Kidney (tissue), 13 donors: ENCODE measurements at regions not wholly inside any gene's neighbourhood (a gene's known extent, or its start where the extent isn't known, plus 50 kb on each side); places are given as distances from the start of the nearest gene placed in this dataset.
"Not testable (repeated sequence)": the region's sequence is repeated elsewhere in the genome, so short reads cannot be mapped to it uniquely, and the experiment has no call there.

Source experiments
- DNase-seq, 5 donors: peaks; one replicate each; pipeline ENCODE4 v3.0.0-alpha.2; 2013 to 2020
- FAIRE-seq: peaks from 2 replicates; lab custom pipeline; 2012; peaks lifted over from hg19 to GRCh38; lab: Jason Lieb, UNC
- H3K27ac ChIP-seq, 2 donors: one replicate each; pipeline ENCODE4 v1.7.0; 2013; ENCODE audit warnings: low read depth in 2 of 2, low read length in 2 of 2, inconsistent platforms in 1 of 2
- H3K27me3 ChIP-seq: one replicate; pipeline ENCODE4 v1.7.1; 2013; ENCODE audit warnings: low read length, inconsistent platforms; ENCODE audit not compliant: control insufficient read depth, insufficient read depth
- H3K36me3 ChIP-seq, 3 donors: one replicate each; pipeline versions ENCODE4 v1.7.0 to v1.7.1; 2013; ENCODE audit warnings: low read length in 3 of 3, control low read depth in 1 of 3, inconsistent platforms in 1 of 3; ENCODE audit not compliant: insufficient read depth in 3 of 3, control insufficient read depth in 2 of 3
- H3K4me1 ChIP-seq, 3 donors: one replicate each; pipeline versions ENCODE4 v1.7.0 to v1.7.1; 2013; ENCODE audit warnings: low read length in 3 of 3, inconsistent platforms in 1 of 3, low read depth in 1 of 3; ENCODE audit not compliant: control insufficient read depth in 2 of 3, insufficient read depth in 2 of 3
- H3K4me3 ChIP-seq, 3 donors: one replicate each; pipeline versions ENCODE4 v1.7.0 to v1.8.1; 2013; ENCODE audit warnings: low read length in 3 of 3, control low read depth in 1 of 3, inconsistent platforms in 1 of 3
- H3K9ac ChIP-seq, 3 donors: one replicate each; pipeline versions ENCODE4 v1.7.0 to v1.7.1; 2013; ENCODE audit warnings: low read length in 3 of 3, control low read depth in 1 of 3, inconsistent platforms in 1 of 3
- H3K9me3 ChIP-seq, 3 donors: one replicate each; pipeline versions ENCODE4 v1.7.0 to v1.7.1; 2013; ENCODE audit warnings: low read length in 3 of 3, control low read depth in 1 of 3, inconsistent platforms in 1 of 3; ENCODE audit not compliant: control insufficient read depth in 2 of 3, insufficient read depth in 1 of 3
- intact Hi-C: fragments of 100-400 bp; cut with DNase I; formaldehyde crosslinking; loops from one replicate; pipeline ENCODE4 v1.11.1; 2022
- TF ChIP-seq, protein P1 (sequence below): IDR thresholded peaks from 3 replicates; pipeline ENCODE4 v1.5.1; 2012; ENCODE audit warnings: mild to moderate bottlenecking, moderate library complexity, borderline replicate concordance; ENCODE audit not compliant: insufficient read depth; ENCODE audit errors: extremely low read depth
- donor health status: control.
- donor health status: control.
- donor health status: control.
- donor health status: control.
- donor health status: control.
- donor health status: DM: yes; HTN: yes; CAD: no.
- donor health status: Normal renal cell carcinoma (clear cell type).

DNA sequence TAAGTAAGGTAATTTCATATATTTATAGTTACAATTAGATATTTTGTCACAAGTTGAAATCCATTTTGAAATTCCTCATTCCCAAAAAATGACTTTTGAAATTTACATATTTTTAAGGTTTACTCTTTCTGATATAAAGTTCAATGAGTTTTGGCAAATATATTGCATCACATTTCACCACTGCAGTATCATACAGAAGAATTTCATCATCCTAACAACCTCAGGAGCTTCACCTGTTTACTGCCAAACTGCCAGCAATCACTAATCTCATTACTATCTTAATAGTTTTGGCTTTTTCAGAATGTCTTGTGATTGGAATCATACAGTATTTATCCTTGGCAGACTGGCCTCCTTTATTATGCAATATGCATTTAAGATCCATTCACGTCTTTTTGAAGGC lies 1578.9 kb downstream of the REEP3 start:
- no peaks in the 10 kb centered on the region for H3K27me3 ChIP-seq
- no peak overlapping the region for H3K9ac ChIP-seq
- intact Hi-C loops: no loop called here
- TF ChIP-seq, protein P1, sequence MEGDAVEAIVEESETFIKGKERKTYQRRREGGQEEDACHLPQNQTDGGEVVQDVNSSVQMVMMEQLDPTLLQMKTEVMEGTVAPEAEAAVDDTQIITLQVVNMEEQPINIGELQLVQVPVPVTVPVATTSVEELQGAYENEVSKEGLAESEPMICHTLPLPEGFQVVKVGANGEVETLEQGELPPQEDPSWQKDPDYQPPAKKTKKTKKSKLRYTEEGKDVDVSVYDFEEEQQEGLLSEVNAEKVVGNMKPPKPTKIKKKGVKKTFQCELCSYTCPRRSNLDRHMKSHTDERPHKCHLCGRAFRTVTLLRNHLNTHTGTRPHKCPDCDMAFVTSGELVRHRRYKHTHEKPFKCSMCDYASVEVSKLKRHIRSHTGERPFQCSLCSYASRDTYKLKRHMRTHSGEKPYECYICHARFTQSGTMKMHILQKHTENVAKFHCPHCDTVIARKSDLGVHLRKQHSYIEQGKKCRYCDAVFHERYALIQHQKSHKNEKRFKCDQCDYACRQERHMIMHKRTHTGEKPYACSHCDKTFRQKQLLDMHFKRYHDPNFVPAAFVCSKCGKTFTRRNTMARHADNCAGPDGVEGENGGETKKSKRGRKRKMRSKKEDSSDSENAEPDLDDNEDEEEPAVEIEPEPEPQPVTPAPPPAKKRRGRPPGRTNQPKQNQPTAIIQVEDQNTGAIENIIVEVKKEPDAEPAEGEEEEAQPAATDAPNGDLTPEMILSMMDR: no peak
- DNase-seq (no peak), FAIRE-seq (no peak)
- no peaks in the 10 kb centered on the region for H3K36me3 ChIP-seq
- H3K27ac ChIP-seq: no peak overlapping the region
- H3K9me3 ChIP-seq: no peaks in the 10 kb centered on the region
- no peak overlapping the region for H3K4me3 ChIP-seq
- no peaks in the 10 kb centered on the region for H3K4me1 ChIP-seq

DNA sequence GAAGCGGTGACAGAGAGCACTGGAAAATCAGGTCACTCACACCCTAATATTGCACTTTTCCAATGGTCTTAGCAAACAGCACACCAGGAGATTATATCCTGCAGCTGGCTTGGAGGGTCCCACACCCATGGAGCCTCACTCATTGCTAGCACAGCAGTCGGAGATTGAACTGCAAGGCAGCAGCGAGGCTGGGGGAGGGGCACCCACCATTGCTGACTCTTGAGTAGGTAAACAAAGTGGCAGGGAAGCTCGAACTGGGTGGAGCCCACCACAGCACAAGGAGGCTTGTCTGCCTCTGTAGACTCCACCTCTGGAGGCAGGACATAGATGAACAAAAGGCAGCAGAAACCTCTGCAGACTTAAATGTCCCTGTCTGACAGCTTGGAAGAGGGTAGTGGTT lies 1579.7 kb downstream of the REEP3 start:
- H3K36me3 ChIP-seq, H3K27me3 ChIP-seq, FAIRE-seq, DNase-seq, H3K27ac ChIP-seq, H3K9me3 ChIP-seq, H3K4me3 ChIP-seq, H3K9ac ChIP-seq, intact Hi-C loops, H3K4me1 ChIP-seq: not testable (repeated sequence)

DNA sequence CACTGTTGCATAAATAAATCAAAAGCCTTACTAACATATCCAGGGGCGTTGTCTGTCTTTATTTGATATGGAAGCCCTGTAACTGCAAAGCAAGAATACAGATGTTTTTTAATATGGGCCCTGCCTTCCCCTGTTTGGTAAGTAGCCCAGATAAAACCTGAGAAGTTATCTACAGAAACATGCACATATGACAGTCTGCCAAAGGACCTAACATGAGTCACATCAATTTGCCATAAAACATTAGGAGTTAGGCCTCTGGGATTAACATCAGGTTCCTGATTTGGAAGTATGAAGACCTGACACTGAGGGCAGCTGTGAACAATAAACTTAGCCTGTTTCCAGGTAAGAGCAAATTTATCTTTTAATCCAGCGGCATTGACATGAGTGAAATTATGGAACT lies 1588.8 kb downstream of the REEP3 start:
- TF ChIP-seq, protein P1: no peak
- no peaks in the 10 kb centered on the region for H3K4me1 ChIP-seq
- H3K36me3 ChIP-seq: no peaks in the 10 kb centered on the region
- no peaks in the 10 kb centered on the region for H3K9me3 ChIP-seq
- no peak overlapping the region for H3K9ac ChIP-seq
- FAIRE-seq (no peak), DNase-seq (no peak)
- no peak overlapping the region for H3K4me3 ChIP-seq
- no peak overlapping the region for H3K27ac ChIP-seq
- no peaks in the 10 kb centered on the region for H3K27me3 ChIP-seq
- intact Hi-C loops: no loop called here

DNA sequence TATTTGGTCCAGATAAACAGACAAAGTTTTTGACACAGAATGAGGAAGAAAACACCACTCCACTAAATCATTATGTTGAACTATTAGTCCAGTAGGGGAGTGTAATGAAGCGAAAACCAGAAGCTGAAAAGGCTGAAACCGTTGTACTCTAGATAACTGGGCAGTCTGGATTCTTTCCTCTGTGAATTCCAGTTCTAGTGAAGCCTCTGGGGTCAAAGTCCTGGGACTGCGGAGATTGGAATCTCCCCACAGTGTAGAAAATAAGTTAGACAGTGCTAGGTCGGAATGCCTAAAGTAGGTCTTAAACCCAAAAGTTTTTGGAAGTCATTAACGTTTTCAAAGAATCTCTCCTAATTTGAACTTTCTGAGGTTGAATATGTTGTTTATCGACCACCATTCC lies 1589.9 kb downstream of the REEP3 start:
- H3K36me3 ChIP-seq, H3K27me3 ChIP-seq, intact Hi-C loops, H3K4me3 ChIP-seq, H3K27ac ChIP-seq, H3K4me1 ChIP-seq, DNase-seq, FAIRE-seq, H3K9me3 ChIP-seq, H3K9ac ChIP-seq: not testable (repeated sequence)

DNA sequence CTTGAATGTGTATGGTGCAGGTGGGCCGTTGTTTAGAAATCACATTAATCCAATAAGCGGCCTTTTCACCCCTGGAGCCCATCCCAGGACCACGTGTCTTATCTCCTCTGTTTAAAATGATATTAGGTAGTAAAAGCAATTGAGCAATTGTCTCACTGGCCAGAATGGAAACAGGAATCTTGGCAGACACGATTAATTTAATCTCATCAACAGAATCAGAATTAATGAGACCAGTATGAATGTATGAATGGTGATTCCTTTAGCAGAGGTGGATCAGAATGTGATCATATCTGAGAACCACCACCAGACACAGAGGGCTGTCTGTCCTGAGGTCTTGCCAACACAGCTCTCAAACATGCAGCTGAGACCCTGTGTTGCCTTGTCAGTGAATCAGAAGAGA lies 1591.4 kb downstream of the REEP3 start:
- no peak overlapping the region for H3K9ac ChIP-seq
- DNase-seq (no peak), FAIRE-seq (no peak)
- TF ChIP-seq, protein P1: no peak
- H3K36me3 ChIP-seq: no peaks in the 10 kb centered on the region
- no peak overlapping the region for H3K4me3 ChIP-seq
- intact Hi-C loops: no loop called here
- H3K27me3 ChIP-seq: no peaks in the 10 kb centered on the region
- H3K9me3 ChIP-seq: no peaks in the 10 kb centered on the region
- no peak overlapping the region for H3K27ac ChIP-seq
- H3K4me1 ChIP-seq: no peaks in the 10 kb centered on the region
